NCI-H524 treated with DMSO at 0.1 percent for 48 hours (cell line): ENCODE measurements at regions not wholly inside any gene's neighbourhood (a gene's known extent, or its start where the extent isn't known, plus 50 kb on each side); places are given as distances from the start of the nearest gene placed in this dataset.

Experiments used
- DNase-seq: peaks from one replicate; lab custom pipeline; 2025; lab: John Stamatoyannopoulos, UW

DNA sequence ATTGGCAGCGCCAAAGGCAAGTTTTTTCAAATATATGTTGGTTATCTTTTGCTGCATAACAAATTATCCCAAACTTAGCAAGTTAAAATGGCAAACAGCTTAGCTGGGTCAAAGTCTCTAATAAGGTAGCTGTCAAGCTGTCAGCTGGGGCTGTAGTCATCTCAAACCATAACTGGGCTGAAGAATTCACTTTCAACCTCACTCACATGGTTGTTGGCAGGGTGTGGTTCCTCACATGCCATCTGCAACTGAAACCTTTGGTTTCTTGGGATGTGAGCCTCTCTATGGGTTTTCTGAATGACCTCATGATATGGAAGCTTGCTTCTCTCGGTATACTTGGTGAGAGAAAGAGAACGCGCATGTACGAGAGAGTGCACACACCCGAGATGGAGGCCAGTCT is 125.4 kb downstream of the LRIG3 start:
- no peak for DNase-seq

DNA sequence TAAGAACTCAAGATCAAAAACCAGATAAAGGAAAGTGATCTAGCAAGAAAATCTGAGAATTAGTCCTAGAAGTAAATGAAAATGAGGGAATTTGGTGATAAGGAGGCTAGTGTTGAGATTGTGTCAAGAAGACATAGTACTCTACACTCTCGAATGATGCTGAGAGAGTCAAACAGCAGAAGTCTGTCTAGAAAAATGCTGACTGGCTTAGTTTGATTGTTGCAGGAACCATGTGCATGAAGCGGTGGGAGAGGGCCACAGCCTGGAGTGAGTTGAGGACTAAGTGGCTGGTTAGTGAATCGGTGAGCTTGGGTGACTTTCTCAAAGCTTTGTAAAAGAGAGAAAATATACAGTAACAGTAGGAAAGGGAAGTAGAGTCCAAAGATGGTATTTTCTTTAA is 124.5 kb downstream of the LRIG3 start:
- DNase-seq, result no peak

DNA sequence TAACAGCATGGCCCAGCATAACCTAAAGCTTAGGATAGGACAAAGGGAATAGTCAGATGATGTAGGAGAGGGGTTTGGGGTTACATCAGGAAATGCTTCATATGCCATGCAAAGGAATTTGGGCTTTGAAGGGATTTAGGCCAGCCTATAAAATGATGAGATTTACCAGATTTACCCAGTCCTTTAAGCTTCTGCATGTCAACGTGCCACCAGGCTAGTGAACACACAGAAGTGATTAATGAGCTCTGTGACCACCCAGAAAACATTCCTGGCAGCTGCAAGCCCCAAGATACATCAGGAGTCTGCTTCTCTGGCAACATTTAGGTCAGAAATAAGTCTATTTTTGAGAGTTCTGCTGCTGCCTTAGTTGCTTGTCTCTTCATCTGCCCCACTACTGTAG is 118.3 kb downstream of the LRIG3 start:
- DNase-seq, result no peak

DNA sequence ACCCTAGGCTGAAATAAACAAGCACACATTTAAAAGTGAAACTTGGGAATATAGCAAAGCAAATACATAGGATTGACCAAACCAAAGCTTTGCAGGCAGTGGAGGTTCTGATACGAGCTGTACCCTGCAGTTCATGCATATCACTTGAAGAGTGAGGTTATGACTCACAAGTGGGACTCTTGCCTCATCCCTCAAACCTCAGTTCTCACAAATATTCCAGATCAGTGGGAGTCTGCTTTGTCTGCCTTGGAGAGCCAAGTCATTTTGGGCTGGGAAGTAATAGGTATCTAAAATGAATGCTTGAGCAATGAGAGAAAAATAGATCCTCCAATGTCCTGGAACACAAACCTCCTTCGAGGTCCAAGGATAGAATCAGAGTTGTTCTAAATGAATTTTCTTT is 116.4 kb downstream of the LRIG3 start:
- DNase-seq, result no peak

DNA sequence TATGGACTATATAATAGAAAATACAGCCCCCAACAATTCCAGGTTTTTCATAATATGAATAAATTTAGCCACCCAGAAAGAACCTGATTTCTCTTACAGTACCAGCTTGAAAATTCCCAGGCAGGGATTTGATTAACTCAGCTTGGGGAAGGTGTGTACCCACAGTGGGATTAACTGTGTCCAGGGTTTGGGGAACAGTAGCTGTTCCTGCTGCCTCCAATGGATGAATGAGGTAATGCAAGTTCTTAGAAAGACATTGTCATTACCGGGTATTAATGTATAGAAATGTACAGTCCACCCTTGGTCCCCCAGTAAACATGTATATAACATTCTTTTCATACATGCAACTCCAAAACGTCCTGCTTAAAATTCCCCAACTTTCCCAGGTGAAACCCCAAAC is 115.6 kb downstream of the LRIG3 start:
- DNase-seq, result peak; percentile 2

DNA sequence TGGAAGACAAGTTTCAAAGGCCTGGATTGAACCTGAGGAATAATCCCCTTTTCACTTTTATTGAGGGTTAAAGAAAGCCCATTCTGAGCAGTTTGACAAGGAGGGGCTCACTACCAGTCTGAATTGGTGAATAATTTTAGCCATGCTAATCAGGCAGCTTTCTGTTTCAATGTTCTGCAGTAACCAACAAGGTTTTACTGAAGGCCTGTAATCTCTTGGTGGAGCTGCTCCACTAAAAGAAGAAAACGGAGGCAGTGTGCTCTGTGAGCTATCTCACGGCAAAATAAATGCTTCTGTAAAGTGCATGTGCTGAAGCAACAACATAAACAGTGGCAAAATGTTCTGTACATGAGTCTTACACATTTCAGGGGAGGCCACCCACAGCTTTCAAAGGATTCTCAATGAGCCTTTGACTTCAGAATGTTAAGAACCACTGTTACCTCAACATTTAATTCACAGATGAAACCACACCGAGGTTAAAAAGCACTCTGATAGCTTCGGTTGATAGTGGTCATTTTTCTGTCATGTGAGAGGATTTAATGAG is 111.2 kb downstream of the LRIG3 start:
- DNase-seq, result no peak

DNA sequence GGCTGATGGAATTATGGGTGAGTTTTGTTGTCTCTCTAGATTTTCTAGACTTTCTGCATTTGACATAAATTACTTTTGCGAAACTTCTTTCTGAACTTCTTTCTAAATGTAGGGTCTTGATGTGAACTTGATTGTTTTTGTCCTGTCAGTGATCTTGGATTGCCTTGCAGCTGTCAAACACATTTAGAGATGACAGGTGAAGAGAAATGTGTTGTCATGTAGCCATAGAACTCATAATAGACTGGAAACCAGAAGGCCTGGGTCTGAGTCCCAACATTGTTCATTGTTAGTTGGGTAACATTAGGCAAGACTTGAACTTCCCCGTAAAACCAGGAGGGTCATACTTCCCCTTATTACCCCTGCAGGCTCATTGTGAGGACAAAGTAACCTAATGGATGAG is 109.0 kb downstream of the LRIG3 start:
- no peak for DNase-seq

DNA sequence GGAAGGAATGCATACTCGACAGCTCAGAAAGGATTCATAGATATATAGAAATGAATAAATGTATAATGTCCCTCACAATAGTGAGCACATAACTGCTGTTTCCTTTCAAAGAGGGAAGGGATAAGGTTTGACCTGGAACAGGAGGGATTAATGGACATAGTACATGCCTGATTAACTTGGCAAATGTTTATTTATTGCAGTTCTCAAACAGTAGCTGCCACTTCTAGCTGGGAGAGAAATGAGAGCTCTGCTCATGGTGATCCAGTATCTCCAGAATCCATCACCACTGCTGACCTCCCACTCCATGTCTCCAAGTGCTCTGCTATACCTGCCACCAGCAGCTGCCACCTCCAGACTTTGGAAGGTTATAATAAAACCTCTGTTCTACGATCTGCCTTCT is 108.1 kb downstream of the LRIG3 start:
- no peak for DNase-seq

DNA sequence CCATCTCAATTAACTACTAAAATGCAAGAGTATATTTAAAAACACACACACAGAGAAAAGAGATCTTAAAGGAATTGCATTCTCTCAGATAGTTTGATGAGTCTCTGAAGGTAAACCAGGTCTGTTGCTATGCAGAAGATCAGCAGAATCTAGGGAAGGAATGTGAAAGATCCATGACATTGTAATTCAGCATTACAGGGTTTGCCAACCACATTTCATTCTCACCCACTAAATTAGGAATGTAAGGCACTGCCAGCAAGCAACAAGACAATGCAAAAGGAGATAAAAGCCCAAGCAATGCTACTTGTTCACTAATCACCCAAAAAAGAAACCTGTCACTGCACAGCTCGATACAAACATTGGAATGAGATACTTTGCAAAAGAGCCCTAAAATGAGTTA is 106.3 kb downstream of the LRIG3 start:
- DNase-seq, result no peak

DNA sequence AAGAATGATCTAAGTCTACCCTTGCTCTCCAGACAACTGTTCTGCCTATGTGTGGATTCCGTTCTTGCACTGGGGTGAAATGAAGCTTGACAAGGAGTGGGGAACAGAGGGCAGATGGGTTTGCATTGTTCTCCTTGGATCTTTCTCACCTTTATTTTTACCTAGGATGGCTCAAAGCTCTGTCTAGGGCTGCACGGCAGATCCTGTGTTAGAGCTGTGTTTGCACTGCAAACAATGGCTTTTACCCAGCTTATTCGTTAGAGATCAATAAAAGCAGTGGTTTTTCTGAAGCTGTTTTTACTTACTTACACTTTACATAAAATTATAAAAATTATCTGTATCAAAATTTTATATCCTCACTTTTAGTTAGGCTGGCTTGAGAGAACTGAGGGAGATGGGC is 105.1 kb downstream of the LRIG3 start:
- DNase-seq, result no peak

DNA sequence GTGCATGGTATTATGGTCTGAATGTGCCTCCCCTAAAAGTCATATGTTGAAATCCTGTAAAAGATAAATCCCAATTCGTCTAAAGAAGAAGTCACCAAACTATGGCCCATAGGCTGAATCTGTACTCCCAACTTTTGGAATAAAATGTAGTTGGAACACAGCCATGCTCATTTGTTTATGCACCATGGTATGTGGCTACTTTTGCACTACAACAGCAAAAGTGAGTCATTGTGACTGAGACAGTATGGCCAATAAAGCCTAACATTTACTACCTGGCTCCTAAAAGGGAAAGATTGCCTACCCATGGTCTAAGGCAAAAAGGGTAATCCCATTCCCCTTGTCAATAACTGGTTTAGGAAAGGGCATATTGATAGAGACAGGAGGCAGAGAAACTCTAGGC is 101.8 kb downstream of the LRIG3 start:
- DNase-seq, result no peak

DNA sequence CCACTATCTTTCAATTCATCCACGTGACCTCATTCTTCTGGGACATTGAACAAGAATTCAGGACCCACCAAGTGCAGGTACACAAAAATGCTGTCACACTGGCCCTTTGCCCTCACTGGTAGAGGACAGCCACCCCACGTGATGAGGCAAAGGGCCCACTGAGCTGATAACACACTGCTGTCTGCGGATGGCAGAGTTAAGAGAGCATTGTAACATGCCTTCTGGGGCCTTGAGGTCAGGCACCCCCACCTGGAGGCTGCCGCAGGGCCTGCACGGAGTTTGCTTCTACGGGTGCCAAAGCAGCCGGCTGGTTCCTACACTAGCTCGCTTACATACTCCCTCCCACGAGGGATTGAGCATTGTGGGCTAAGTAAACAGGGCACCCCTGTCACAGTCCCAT is 101.0 kb downstream of the LRIG3 start:
- no peak for DNase-seq

DNA sequence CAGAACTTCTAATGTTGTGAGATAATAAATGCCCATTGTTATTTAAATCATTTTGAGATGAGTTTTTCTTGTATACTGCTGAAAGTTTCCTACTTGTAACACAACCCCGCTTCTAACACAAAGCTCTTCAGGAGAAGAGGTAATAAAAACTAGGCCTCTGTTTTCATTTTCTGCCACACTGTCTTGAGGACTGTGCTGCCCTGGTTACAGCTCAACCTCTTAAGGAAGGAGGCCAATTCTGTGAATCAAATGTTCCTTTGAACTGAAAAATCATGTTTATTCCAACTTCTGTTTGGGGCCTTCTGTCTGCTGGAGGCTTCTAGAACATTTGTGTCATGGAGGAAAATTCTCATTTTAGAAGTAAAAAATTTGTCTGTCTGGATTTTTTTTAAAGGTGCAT is 100.3 kb downstream of the LRIG3 start:
- no peak for DNase-seq
